ENCODE measurements at regions not wholly inside any gene's neighbourhood (a gene's known extent, or its start where the extent isn't known, plus 50 kb on each side); places are given as distances from the start of the nearest gene placed in this dataset.

DNA sequence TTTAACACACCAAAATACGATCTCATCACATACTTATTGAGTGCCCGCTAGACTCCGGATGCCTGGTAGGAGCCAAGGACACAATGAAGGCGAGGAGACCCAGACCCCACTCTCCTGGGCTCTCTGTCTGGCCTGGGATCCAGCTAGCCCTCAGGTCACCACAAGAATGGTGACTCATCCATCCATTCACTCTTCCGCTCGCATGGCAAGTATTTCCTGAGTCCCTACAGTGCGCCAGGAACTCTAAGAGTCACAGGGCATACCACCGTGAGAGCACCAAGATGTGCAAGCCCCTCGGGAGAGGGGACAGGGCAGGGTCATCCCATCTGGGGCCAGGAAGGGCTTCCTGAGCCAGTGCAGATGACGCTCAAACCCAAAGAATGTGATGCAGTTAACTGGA is 101.6 kb upstream of the PRR20G start:
- TF ChIP-seq CTCF (IDR thresholded peaks at IDR 0.05), result no peak
- TF ChIP-seq POLR2A (IDR thresholded peaks at IDR 0.05), result no peak

Measured in gastroesophageal sphincter (tissue), 3 donors.